ENCODE measurements at regions not wholly inside any gene's neighbourhood (a gene's known extent, or its start where the extent isn't known, plus 50 kb on each side); places are given as distances from the start of the nearest gene placed in this dataset.

DNA sequence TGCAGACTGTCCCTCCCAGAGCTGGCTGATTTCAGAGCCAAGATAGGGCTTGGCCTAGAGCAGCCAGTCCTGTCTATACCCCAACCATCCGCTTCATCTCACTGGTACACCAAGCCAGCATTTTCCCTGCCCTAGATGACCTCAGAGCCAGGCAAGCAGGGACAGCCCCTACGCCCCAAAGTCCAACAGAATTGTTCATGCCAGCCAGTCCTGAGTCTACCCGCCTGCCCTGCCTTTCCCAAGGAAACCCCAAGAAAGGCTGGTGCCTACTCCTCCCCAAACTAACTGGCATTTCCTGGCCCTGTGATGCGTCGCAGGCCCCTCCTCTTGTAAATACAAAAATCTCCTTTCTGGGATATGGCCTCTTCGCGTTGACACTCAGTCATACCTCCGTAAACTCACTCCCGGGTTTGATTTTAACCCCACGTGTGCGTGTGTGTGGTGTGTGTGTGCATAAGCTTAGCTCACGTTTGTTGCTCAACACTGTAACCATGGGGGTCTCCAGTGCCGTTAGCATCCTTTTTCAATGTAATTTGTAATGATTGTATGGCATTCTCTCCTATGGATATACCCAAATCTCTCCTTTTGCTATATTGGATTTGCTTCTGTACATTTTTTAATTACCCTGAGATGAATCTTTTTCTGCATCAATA is 75.3 kb downstream of the SIK1 start:
- intact Hi-C loops (cut with DNase I): no loop called here
- ATAC-seq: peak in 1 of 4 donors; percentile 37
- no peaks in the 10 kb centered on the region for H3K27me3 ChIP-seq
- 72% methylated on average over 12 of the region's 13 CpGs for WGBS (ENCODE audit: insufficient coverage, low coverage, low lambda C conversion rate, missing lambda C conversion rate)
- no peak overlapping the region for H3K27ac ChIP-seq
- no peak for DNase-seq
- TF ChIP-seq, protein P1, sequence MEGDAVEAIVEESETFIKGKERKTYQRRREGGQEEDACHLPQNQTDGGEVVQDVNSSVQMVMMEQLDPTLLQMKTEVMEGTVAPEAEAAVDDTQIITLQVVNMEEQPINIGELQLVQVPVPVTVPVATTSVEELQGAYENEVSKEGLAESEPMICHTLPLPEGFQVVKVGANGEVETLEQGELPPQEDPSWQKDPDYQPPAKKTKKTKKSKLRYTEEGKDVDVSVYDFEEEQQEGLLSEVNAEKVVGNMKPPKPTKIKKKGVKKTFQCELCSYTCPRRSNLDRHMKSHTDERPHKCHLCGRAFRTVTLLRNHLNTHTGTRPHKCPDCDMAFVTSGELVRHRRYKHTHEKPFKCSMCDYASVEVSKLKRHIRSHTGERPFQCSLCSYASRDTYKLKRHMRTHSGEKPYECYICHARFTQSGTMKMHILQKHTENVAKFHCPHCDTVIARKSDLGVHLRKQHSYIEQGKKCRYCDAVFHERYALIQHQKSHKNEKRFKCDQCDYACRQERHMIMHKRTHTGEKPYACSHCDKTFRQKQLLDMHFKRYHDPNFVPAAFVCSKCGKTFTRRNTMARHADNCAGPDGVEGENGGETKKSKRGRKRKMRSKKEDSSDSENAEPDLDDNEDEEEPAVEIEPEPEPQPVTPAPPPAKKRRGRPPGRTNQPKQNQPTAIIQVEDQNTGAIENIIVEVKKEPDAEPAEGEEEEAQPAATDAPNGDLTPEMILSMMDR (IDR thresholded peaks at IDR 0.05): no peak
- no peak for TF ChIP-seq POLR2A (IDR thresholded peaks at IDR 0.05)
- H3K36me3 ChIP-seq: no peaks in the 10 kb centered on the region
- H3K9me3 ChIP-seq: no peaks in the 10 kb centered on the region
- no peaks in the 10 kb centered on the region for H3K4me1 ChIP-seq
- H3K4me3 ChIP-seq: no peak overlapping the region

DNA sequence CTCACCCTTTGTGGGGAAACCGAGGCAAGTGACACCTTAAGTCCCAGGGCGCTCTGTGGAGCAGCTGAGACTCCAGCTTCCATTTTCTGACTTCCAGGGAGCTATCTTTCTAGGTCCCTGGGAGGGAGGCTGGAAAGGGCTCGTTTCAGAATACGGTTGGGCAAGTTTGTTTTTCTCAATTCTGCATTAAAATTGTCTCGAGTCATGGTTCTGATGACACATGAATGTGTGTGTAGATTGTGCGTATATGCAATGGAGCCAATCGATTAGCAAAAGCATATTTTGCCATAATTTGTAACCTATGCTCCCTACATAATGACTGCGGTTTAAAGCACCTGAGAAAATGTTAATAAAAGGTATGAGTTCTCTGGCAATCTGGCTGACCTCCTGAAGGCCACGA is 77.3 kb downstream of the SIK1 start:
- H3K9me3 ChIP-seq: no peaks in the 10 kb centered on the region
- no peak for ATAC-seq
- no peak overlapping the region for H3K4me3 ChIP-seq
- 70% methylated on average over 7 of the region's 9 CpGs for WGBS (ENCODE audit: insufficient coverage, low coverage, low lambda C conversion rate, missing lambda C conversion rate)
- H3K27ac ChIP-seq: no peak overlapping the region
- H3K27me3 ChIP-seq: no peaks in the 10 kb centered on the region
- no peak for DNase-seq
- intact Hi-C loops (cut with DNase I): no loop called here
- no peaks in the 10 kb centered on the region for H3K4me1 ChIP-seq
- no peak for TF ChIP-seq POLR2A (IDR thresholded peaks at IDR 0.05)
- TF ChIP-seq, protein P1 (IDR thresholded peaks at IDR 0.05): no peak
- no peaks in the 10 kb centered on the region for H3K36me3 ChIP-seq

DNA sequence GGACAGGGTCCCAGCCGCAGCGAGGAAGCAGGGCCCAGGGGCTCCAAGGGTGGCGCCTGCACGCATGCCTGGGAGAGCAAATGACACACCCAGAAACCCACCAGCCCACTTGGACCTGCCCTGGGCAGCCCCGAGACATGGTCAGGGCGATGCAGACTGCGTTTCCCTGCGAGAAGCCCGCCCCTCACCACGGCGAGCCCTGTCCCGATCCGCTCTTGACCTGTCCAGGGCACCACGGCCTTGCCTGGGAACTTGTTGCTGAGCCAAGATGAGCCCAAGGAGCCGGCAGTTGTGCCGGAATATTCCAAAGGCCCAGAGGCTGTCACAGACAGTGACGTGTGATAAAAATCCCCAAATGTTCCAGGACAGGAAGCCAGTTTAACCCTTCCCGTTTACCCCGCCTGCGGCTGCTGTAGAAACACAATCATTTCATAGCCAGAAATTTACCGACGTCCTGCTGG is 78.1 kb downstream of the SIK1 start:
- intact Hi-C loops (cut with DNase I): no loop called here

DNA sequence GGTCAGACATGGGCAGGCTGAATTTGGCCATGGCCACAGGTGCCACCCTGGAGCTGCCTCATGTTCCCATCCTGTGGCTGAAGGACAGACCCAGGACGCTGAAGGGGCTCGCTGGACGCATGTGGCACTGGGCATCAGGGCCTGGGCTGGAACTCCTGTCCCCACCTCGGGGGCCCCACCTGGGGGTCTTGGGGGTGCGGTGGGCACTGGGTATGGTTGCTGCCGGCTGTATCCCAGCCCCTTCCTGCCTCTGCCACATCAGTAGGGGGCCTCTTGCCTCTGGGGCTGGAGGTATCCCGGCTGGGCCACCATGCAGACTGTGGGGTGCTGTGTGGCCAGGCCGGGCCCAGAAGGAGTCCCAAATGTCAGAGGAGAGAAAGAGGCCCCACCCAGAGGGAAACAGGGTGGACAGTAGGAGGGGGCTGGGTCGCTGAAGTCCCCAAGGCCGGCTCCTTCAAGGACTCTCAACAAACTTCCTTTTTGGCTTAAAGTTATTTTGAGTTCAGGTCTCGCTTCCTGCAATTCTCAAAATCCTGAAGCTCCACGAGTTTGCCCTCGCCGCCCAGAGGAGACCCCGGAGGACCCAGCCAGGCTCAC is 78.7 kb downstream of the SIK1 start:
- H3K4me3 ChIP-seq: no peak overlapping the region
- DNase-seq (no peak), ATAC-seq (peak; percentile 8 to 31 (median 21))
- H3K4me1 ChIP-seq: peaks cover 0 to 5% (median 2%) of the 10 kb centered on the region in 4 donors
- 11% methylated on average over 3 of the region's 15 CpGs for WGBS (ENCODE audit: insufficient coverage, low coverage, low lambda C conversion rate, missing lambda C conversion rate)
- H3K9me3 ChIP-seq: no peaks in the 10 kb centered on the region
- H3K36me3 ChIP-seq: no peaks in the 10 kb centered on the region
- no peak for TF ChIP-seq POLR2A (IDR thresholded peaks at IDR 0.05)
- TF ChIP-seq, protein P1 (IDR thresholded peaks at IDR 0.05): no peak
- no peaks in the 10 kb centered on the region for H3K27me3 ChIP-seq
- H3K27ac ChIP-seq: peak overlapping the region in 2 of 3 donors; percentile 49 to 58
- intact Hi-C loops (cut with DNase I): no loop called here

More for the DNA sequence above, 78.1 kb downstream of the SIK1 start:
- peak; percentile 43 to 61 (median 48) for ATAC-seq
- peak overlapping the region in 2 of 3 donors; percentile 49 to 58 for H3K27ac ChIP-seq
- no peak for DNase-seq
- H3K4me3 ChIP-seq: no peak overlapping the region
- H3K4me1 ChIP-seq: no peaks in the 10 kb centered on the region
- H3K36me3 ChIP-seq: no peaks in the 10 kb centered on the region
- H3K9me3 ChIP-seq: no peaks in the 10 kb centered on the region
- TF ChIP-seq POLR2A (IDR thresholded peaks at IDR 0.05): no peak
- TF ChIP-seq, protein P1 (IDR thresholded peaks at IDR 0.05): no peak
- WGBS (ENCODE audit: insufficient coverage, low coverage, low lambda C conversion rate, missing lambda C conversion rate): 61% methylated on average over 5 of the region's 22 CpGs
- H3K27me3 ChIP-seq: no peaks in the 10 kb centered on the region
